Epithelial cell of esophagus (primary cell): ENCODE measurements at regions not wholly inside any gene's neighbourhood (a gene's known extent, or its start where the extent isn't known, plus 50 kb on each side); places are given as distances from the start of the nearest gene placed in this dataset.

Experiments used
- DNase-seq: peaks from one replicate; pipeline ENCODE4 v3.0.0; 2010; ENCODE audit warnings: low read depth
- H3K4me3 ChIP-seq: 2 replicates; pipeline ENCODE4 v1.5.1; 2011; ENCODE audit warnings: mild to moderate bottlenecking, low read length, control low read depth
- TF ChIP-seq, protein P1 (sequence below): IDR thresholded peaks from 2 replicates; pipeline ENCODE4 v1.5.1; 2011; ENCODE audit warnings: low read depth, mild to moderate bottlenecking, low read length, control low read depth, inconsistent platforms; ENCODE audit not compliant: insufficient read depth; ENCODE audit errors: missing control alignments

DNA sequence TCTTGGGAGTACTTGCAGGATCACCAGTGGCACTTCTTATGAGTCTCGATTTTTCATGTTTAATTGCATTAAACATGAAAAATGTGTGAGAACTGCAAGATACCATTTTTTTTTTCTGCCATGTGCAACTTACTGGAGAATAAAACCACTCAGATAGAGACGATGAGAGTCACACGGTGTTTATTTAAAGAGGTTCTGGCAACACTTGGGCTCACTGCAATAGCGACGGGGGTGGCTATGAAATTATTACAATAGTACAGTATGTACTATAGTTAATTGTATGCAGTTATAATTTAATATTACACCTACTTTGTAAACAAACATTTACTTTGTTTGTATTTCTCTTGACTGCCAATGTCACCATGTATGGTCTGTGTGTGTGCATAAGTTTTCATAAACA lies 479.8 kb downstream of the NUP35 start:
- TF ChIP-seq, protein P1, sequence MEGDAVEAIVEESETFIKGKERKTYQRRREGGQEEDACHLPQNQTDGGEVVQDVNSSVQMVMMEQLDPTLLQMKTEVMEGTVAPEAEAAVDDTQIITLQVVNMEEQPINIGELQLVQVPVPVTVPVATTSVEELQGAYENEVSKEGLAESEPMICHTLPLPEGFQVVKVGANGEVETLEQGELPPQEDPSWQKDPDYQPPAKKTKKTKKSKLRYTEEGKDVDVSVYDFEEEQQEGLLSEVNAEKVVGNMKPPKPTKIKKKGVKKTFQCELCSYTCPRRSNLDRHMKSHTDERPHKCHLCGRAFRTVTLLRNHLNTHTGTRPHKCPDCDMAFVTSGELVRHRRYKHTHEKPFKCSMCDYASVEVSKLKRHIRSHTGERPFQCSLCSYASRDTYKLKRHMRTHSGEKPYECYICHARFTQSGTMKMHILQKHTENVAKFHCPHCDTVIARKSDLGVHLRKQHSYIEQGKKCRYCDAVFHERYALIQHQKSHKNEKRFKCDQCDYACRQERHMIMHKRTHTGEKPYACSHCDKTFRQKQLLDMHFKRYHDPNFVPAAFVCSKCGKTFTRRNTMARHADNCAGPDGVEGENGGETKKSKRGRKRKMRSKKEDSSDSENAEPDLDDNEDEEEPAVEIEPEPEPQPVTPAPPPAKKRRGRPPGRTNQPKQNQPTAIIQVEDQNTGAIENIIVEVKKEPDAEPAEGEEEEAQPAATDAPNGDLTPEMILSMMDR, result no peak
- DNase-seq, result no peak
- no peak overlapping the region for H3K4me3 ChIP-seq

DNA sequence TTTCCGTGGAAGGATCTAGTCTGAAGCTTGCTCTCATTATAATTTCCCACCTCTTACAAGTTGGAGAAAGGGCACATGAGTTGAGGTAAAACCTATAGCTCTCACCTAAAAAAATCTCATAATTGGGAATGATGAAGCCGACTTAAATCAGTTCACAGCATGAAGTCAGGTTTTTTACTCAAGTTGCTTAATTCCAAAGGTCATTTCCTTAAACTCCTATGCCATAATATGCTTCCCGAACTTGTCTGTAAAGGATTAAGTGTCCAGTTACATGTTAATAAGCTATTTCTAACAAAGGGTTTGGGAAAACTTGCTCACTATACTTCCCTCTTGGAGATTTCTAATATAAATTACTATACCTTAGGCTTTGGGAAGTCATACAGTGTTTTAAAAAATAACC lies 481.2 kb downstream of the NUP35 start:
- TF ChIP-seq, protein P1, result no peak
- no peak overlapping the region for H3K4me3 ChIP-seq
- no peak for DNase-seq

DNA sequence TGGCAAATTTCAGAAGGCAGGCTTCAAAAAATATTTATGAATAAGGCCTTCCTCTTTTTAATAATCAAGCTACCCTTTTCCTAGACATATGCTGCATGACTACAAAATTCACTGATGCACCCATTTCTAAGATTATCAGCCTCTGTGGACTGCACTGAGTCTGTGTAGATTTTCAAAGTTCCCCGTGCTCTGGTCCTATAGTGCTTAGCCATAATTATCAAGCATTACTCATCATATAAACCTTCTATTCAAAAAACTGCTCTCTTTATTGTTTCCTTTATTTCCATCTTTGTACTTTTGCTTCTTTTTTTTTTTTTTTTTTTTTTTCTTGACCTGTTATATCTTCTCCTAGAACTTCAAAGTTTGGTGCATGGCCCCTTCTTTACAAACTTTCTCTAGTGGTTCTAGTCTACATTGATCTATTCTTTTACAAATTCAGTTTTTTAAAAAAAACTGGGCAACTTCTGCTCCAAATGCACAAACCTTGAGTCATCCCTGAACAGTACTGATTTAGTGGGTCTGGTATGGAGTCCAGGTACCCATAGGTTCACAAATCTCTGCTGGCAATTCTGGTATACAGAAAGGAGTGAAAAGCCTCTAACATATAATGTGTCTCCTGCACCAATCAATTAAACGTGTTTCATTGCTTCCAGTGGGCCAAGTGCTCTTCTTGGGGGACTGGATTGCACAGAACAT lies 481.9 kb downstream of the NUP35 start:
- TF ChIP-seq, protein P1, result no peak
- no peak for DNase-seq
- no peak overlapping the region for H3K4me3 ChIP-seq

DNA sequence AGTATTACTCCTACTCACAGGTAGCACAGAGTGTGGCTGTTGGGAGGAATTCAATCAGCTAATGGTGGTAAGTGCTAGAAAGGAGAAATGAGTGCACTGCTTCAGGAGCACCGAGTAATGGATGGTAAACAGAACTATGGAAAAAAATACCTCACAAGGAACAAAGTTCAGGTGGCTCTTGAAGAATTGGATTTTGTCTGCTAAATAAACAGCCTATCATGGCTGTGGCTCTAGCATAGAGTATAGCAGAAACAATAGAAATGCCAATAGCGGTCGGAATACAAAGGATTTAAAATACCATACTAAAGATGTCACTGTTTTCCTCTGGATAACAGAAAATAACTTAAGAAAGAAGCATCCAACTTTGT lies 482.5 kb downstream of the NUP35 start:
- no peak for DNase-seq
- H3K4me3 ChIP-seq, result no peak overlapping the region
- TF ChIP-seq, protein P1, result no peak

DNA sequence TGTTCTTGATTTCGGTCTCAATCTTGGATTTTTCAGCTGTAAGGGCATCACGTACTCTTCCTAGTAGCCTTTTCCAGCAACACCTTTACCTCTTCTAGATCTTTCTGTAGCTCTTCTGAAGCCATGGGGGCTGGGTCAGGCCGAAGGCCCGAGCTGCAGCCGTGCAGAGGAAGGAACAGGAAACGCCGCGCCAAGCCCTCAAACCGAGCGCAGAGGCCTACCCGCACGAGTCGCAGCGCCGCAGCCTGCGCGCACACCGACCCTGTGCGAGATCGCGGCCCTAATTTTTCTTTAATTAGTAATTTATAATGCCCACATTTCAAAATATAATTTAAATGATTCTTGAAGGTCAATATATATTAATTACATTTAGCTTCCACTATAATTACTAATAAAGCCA lies 483.8 kb downstream of the NUP35 start:
- TF ChIP-seq, protein P1, result no peak
- no peak for DNase-seq
- no peak overlapping the region for H3K4me3 ChIP-seq

DNA sequence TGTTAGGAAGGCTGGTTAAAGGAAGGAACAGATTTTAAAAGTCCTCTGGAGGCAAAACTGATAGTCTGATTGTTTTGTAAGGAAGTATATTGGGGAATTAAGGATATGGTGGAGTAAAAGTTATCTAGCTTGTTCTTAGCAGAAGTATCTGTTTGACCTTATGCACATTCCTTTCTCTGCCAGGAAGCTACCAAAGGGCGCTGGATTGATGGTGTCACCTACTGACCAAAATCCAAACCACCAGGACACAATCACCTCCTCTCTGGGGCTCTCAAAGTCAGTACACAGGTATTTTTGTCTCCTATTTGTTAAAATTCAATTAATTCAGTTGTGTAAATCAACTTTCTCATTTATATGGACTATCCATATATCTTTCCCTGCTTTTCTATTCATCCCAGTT lies 484.5 kb downstream of the NUP35 start:
- DNase-seq, result no peak
- H3K4me3 ChIP-seq, result no peak overlapping the region
- TF ChIP-seq, protein P1, result no peak

DNA sequence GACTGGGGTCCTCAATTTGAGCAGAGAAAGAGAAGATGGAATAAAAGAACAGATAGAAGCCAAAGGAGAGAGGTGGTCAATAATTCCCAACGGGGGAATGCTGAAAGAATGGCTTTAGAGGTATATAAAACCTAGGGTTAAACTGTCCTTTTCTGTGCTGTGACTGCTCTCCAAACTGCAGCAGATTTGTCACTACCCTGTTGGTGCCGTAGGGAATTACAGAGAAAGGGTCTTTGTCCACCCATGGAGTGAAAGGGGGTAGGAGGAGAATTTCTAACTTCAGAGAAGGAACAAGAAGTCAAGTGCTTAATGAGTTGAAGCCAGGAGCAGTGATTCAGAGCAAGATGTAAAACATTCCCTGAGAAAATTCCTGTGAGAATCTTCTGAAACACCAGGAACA lies 486.5 kb downstream of the NUP35 start:
- no peak for DNase-seq
- H3K4me3 ChIP-seq, result no peak overlapping the region

More for the DNA sequence above, 486.5 kb downstream of the NUP35 start:
- TF ChIP-seq, protein P1, result no peak
